ENCODE measurements at regions not wholly inside any gene's neighbourhood (a gene's known extent, or its start where the extent isn't known, plus 50 kb on each side); places are given as distances from the start of the nearest gene placed in this dataset.

DNA sequence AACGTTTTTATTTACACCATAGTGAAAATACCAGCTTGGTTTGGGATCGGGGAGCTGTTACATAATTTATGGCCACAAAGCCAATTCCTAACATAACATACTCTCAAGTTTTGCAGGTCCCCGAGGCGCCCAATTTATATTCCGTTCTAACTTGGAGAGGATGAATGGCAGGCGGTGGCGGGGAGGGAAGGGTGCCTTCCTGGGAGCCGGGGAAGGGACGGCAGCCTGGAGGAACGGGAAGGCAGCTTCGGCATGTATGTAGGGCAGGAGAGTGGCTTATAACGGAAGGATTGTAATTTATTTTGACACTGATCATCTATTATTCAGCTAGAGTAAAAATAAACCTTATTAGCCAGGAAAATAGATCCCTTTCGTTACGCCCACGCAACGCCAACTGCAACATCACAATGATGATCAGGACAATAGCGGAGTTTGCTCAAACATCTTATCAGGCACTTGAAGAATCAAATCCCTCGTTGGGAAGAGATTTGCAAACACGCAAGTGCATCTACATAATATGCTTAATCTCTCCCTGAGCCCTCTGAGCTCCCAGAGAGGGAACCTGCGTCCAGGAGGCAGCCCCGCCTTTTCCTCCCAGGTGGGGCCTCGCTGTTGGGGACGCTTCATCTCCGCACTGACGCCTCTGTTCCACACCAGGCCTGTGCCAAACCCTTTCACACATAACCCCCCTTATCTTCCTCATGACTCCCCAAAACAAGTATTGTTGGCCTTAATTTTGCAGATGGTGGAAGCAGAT lies 93.7 kb upstream of the C1orf174 start:
- H3K27me3 ChIP-seq (ENCODE audit: control insufficient read depth, insufficient read depth, low read length), result no peaks in the 10 kb centered on the region; the same call in 1 of the 2 replicates
- intact Hi-C loops (cut with micrococcal nuclease; ENCODE audit: unreplicated experiment), result no loop called here
- ATAC-seq (no peak), DNase-seq (ENCODE audit: low read depth, low spot score) (no peak)
- CTCF ChIA-PET, result no interaction called here
- no peak overlapping the region for H3K27ac ChIP-seq (ENCODE audit: low read length)
- no peaks in the 10 kb centered on the region for H3K9me3 ChIP-seq (ENCODE audit: control insufficient read depth, insufficient read depth, low read depth, low read length)
- TF ChIP-seq TCF7L2 (IDR thresholded peaks at IDR 0.05; ENCODE audit: low read depth, low read length), result no peak
- TF ChIP-seq SIN3A (IDR thresholded peaks at IDR 0.05; ENCODE audit: borderline replicate concordance, insufficient read depth, low read depth, low read length), result no peak
- TF ChIP-seq, protein P1, sequence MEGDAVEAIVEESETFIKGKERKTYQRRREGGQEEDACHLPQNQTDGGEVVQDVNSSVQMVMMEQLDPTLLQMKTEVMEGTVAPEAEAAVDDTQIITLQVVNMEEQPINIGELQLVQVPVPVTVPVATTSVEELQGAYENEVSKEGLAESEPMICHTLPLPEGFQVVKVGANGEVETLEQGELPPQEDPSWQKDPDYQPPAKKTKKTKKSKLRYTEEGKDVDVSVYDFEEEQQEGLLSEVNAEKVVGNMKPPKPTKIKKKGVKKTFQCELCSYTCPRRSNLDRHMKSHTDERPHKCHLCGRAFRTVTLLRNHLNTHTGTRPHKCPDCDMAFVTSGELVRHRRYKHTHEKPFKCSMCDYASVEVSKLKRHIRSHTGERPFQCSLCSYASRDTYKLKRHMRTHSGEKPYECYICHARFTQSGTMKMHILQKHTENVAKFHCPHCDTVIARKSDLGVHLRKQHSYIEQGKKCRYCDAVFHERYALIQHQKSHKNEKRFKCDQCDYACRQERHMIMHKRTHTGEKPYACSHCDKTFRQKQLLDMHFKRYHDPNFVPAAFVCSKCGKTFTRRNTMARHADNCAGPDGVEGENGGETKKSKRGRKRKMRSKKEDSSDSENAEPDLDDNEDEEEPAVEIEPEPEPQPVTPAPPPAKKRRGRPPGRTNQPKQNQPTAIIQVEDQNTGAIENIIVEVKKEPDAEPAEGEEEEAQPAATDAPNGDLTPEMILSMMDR (IDR thresholded peaks at IDR 0.05), result no peak
- TF ChIP-seq POLR2AphosphoS5 (IDR thresholded peaks at IDR 0.05; ENCODE audit: low read depth, low read length), result no peak
- TF ChIP-seq, protein P2, sequence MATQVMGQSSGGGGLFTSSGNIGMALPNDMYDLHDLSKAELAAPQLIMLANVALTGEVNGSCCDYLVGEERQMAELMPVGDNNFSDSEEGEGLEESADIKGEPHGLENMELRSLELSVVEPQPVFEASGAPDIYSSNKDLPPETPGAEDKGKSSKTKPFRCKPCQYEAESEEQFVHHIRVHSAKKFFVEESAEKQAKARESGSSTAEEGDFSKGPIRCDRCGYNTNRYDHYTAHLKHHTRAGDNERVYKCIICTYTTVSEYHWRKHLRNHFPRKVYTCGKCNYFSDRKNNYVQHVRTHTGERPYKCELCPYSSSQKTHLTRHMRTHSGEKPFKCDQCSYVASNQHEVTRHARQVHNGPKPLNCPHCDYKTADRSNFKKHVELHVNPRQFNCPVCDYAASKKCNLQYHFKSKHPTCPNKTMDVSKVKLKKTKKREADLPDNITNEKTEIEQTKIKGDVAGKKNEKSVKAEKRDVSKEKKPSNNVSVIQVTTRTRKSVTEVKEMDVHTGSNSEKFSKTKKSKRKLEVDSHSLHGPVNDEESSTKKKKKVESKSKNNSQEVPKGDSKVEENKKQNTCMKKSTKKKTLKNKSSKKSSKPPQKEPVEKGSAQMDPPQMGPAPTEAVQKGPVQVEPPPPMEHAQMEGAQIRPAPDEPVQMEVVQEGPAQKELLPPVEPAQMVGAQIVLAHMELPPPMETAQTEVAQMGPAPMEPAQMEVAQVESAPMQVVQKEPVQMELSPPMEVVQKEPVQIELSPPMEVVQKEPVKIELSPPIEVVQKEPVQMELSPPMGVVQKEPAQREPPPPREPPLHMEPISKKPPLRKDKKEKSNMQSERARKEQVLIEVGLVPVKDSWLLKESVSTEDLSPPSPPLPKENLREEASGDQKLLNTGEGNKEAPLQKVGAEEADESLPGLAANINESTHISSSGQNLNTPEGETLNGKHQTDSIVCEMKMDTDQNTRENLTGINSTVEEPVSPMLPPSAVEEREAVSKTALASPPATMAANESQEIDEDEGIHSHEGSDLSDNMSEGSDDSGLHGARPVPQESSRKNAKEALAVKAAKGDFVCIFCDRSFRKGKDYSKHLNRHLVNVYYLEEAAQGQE (IDR thresholded peaks at IDR 0.05; ENCODE audit: insufficient read depth in 1 of 2, low read depth in 2 of 2, low read length in 1 of 2), result no peak
- no peaks in the 10 kb centered on the region for H3K36me3 ChIP-seq (ENCODE audit: control insufficient read depth, insufficient read depth, low read length)
- no peaks in the 10 kb centered on the region for H3K4me1 ChIP-seq (ENCODE audit: control insufficient read depth, insufficient read depth, low read length)
- H3K4me3 ChIP-seq (ENCODE audit: low read depth in 2 of 2, low read length in 2 of 2), result no peak overlapping the region
- no TSS peak for BruUV-seq (replicated peaks)
- POLR2A ChIA-PET, result no interaction called here
- in situ Hi-C loops (cut with HindIII; ENCODE audit: low pct_unique_long_range_greater_than_20kb, low sequenced_read_pairs), result no loop called here

DNA sequence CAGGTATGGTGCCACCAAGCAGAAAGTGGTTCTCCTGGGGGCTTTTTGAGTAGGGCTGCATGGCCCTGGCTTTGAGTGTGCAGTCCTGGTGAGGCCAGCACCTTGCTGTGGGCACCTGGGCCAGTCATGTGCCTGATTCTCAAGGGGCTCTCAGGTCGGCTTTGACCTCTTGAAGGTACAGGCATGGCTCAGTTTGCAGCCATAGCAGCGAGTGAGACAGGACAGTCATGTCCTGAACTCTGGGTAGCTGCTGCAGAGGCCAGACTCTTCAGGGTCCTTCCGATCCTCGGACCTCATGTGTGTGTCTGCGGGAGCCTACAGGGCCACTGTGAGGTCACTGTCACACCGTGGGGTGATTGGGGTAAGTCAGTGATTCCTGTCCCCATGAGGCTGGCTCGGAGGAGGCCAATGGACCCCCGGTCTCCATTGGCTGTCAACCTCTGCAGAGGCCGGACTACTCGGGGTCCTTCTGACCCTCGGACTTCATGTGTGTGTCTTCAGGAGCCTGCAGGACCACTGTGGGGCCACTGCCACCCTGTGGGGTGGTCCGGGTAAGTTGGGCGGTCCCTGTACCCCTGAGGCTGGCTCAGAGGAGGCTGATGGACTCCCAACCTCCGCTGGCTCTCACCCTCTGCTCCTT lies 95.2 kb upstream of the C1orf174 start:
- Histone ChIP-seq H3K9me3 (ENCODE audit: control insufficient read depth, insufficient read depth, low read depth, low read length) (no peaks in the 10 kb centered on the region), H3K36me3 (ENCODE audit: control insufficient read depth, insufficient read depth, low read length) (no peaks in the 10 kb centered on the region), H3K4me1 (ENCODE audit: control insufficient read depth, insufficient read depth, low read length) (no peaks in the 10 kb centered on the region), H3K27me3 (ENCODE audit: control insufficient read depth, insufficient read depth, low read length) (no peaks in the 10 kb centered on the region; the same call in 1 of the 2 replicates), H3K4me3 (ENCODE audit: low read depth in 2 of 2, low read length in 2 of 2) (no peak overlapping the region), H3K27ac (ENCODE audit: low read length) (no peak overlapping the region)
- BruUV-seq (replicated peaks), result no TSS peak
- intact Hi-C loops (cut with micrococcal nuclease; ENCODE audit: unreplicated experiment) (no loop called here), in situ Hi-C loops (cut with HindIII; ENCODE audit: low pct_unique_long_range_greater_than_20kb, low sequenced_read_pairs) (no loop called here)
- DNase-seq (ENCODE audit: low read depth, low spot score), result no peak
- no peak for ATAC-seq
- TF ChIP-seq, protein P1 (IDR thresholded peaks at IDR 0.05), result no peak
- no peak for TF ChIP-seq SIN3A (IDR thresholded peaks at IDR 0.05; ENCODE audit: borderline replicate concordance, insufficient read depth, low read depth, low read length)
- TF ChIP-seq, protein P2 (IDR thresholded peaks at IDR 0.05; ENCODE audit: insufficient read depth in 1 of 2, low read depth in 2 of 2, low read length in 1 of 2), result no peak
- CTCF ChIA-PET, result no interaction called here
- POLR2A ChIA-PET, result no interaction called here

Measured in Panc1 (cell line).